ENCODE measurements at regions not wholly inside any gene's neighbourhood (a gene's known extent, or its start where the extent isn't known, plus 50 kb on each side); places are given as distances from the start of the nearest gene placed in this dataset.

DNA sequence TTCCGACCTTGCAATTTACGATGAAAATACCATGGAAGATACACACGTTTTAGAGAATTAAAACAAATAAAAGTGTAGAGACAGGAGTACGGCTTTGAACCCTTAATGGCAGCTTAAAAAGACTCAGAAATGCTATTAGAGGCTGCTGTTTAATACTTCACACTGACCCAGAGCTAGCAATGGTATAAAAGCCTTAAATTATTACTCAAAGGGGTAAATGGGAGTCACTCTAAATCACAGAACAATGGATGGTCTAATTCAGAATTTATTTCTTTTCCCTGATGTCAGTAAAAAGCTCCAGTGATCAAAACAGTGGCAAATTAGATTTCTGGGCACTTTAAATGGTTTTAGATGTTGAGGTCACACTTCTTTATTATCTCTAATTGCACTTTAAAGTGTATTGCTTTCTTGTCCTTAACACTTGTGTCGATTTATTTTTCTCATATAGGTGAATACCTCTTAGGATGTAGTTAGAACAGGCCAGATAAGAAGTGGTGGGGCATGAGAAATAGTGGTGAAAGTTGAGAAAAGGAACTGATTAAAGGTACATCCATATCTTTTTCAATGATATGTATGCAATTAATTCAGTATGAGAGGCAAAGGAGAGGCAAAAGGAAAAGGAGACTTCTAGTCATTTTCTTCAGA is 252.4 kb upstream of the ANKRD50 start:
- H3K4me1 ChIP-seq: no peaks in the 10 kb centered on the region
- H3K36me3 ChIP-seq: no peaks in the 10 kb centered on the region
- no peak overlapping the region for H3K27ac ChIP-seq
- no peak overlapping the region for H3K4me3 ChIP-seq
- H3K9me3 ChIP-seq (replicated peaks): peaks cover 4% of the 10 kb centered on the region; the same call in 1 of the 2 replicates
- DNase-seq: no peak
- H3K27me3 ChIP-seq: no peaks in the 10 kb centered on the region

DNA sequence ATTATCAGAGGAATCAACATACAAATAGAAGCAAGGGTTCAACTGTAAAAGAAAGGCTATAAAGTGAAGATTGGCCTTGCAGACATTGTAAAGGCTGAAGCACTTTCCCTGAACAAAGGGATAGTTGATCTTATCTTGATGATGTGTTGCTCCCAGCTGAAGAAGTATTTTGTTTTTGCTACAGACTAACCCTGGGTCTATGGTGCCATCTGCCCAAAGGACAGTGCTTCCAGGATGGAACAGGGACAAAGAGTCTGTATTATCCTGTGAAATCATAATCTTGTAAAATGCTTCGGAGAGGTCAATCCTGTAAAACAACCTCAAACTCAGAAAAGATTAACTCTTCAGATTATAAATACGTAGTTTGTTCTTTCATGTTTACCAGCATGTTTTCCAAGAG is 251.7 kb upstream of the ANKRD50 start:
- Histone ChIP-seq H3K27me3 (no peaks in the 10 kb centered on the region), H3K27ac (no peak overlapping the region), H3K9me3 (replicated peaks) (no peaks in the 10 kb centered on the region), H3K4me3 (no peak overlapping the region), H3K4me1 (no peaks in the 10 kb centered on the region), H3K36me3 (no peaks in the 10 kb centered on the region)
- DNase-seq: no peak

DNA sequence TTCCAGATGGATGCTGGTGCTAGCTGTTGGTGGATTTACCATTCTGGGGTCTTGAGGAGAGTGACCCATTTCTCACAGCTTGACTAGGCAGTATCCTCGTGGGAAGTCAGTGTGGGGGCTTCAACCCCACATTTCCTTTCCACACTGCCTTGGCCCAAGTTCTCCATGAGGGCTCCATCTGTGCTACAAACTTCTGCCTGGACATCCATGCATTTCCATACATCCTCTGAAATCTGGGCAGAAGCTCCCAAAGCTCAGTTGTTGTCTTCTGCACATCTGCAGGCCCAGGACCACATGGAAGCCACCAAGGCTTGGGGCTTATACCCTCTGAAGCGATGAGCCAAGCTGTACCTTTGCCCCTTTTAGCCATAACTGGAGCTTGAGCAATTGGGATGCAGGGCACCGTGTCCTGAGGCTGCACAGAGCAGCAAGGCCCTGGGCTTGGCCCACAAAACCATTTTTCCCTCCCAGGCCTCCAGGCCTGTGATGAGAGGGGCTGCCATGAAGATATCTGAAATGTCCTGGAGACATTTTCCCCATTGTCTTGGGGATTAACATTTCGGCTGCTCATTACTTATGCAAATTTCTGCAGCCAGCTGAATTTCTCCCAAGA is 248.7 kb upstream of the ANKRD50 start:
- DNase-seq: no peak
- Histone ChIP-seq H3K4me1 (no peaks in the 10 kb centered on the region), H3K9me3 (replicated peaks) (no peaks in the 10 kb centered on the region), H3K27ac (no peak overlapping the region), H3K36me3 (no peaks in the 10 kb centered on the region), H3K27me3 (no peaks in the 10 kb centered on the region), H3K4me3 (no peak overlapping the region)

GRCh38 chr4:124958847-124959246 is 246.3 kb upstream of the ANKRD50 start:
- DNase-seq: no peak
- H3K27ac ChIP-seq: no peak overlapping the region
- H3K9me3 ChIP-seq (replicated peaks): no peaks in the 10 kb centered on the region
- H3K36me3 ChIP-seq: no peaks in the 10 kb centered on the region
- no peak overlapping the region for H3K4me3 ChIP-seq
- H3K27me3 ChIP-seq: no peaks in the 10 kb centered on the region
- H3K4me1 ChIP-seq: no peaks in the 10 kb centered on the region

DNA sequence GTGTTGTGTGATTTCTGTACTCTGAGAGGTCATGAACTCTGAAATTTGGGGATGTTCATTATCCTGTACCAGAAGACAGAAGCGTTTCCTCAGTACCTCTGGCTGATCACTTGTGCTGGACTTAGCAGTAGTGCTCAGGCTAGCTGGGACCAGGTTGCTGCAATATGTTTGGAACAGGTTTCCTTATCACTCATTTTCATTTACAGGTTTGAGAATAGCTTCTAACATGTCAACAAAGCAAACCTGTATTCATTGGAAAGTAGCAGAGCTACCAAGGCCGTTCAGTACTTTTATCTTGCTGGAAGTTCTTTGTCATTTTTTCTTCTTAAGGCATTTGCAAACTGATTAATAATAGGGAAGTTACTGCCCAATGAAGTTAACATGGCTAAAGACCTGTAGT is 242.9 kb upstream of the ANKRD50 start:
- H3K4me1 ChIP-seq: no peaks in the 10 kb centered on the region

GRCh38 chr4:124954046-124954445 is 241.5 kb upstream of the ANKRD50 start:
- Histone ChIP-seq H3K9me3 (replicated peaks) (no peaks in the 10 kb centered on the region), H3K4me3 (no peak overlapping the region), H3K36me3 (no peaks in the 10 kb centered on the region), H3K4me1 (no peaks in the 10 kb centered on the region), H3K27me3 (no peaks in the 10 kb centered on the region), H3K27ac (no peak overlapping the region)
- no peak for DNase-seq

More for the DNA sequence above, 242.9 kb upstream of the ANKRD50 start:
- Histone ChIP-seq H3K36me3 (no peaks in the 10 kb centered on the region), H3K4me3 (no peak overlapping the region), H3K27ac (no peak overlapping the region), H3K9me3 (replicated peaks) (no peaks in the 10 kb centered on the region), H3K27me3 (no peaks in the 10 kb centered on the region)
- DNase-seq: no peak

- H3K4me1 ChIP-seq: no peaks in the 10 kb centered on the region
- H3K27ac ChIP-seq: no peak overlapping the region
- no peak for DNase-seq
- H3K36me3 ChIP-seq: no peaks in the 10 kb centered on the region
- no peaks in the 10 kb centered on the region for H3K9me3 ChIP-seq (replicated peaks)
- H3K4me3 ChIP-seq: no peak overlapping the region
- H3K27me3 ChIP-seq: no peaks in the 10 kb centered on the region
These were observed 241.0 kb upstream of the ANKRD50 start for GRCh38 chr4:124953486-124953885.

DNA sequence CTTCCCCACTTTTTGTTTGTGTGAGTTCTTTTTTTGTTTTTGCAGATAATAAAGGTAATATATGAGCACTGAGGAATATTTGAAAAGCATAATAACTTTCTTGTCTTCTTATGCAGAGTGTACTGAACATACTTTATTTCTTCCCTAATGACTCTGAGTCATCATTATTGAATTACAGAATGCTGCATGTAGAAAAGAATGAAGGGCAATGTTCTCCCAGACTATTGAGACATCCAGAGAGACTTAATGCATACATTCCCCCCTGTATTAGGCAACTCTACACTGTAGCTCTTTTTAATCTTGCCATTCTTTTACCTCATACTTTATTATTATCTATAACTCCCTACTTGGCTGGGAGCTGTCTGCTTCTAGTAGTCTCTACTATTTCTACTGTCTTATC is 240.5 kb upstream of the ANKRD50 start:
- Histone ChIP-seq H3K4me3 (no peak overlapping the region), H3K4me1 (no peaks in the 10 kb centered on the region), H3K27ac (no peak overlapping the region), H3K36me3 (no peaks in the 10 kb centered on the region), H3K27me3 (no peaks in the 10 kb centered on the region), H3K9me3 (replicated peaks) (no peaks in the 10 kb centered on the region)
- no peak for DNase-seq

DNA sequence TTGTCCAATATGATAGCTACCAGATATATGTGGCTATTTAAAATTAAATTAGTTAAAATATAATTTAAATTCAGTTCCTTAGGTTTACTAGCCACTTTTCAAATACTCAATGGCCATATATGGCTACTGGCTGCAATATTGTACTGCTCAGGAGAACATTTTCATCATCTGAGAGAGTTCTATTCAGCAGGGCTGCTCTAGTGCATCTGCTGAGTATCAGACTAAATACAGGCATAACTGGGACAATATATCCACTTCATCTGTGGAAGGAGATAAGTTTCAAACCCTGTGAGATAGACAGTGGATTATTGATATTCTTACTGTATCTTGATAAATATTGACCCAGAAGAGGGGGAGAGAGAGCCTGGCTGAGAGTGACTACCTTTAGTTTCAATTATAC is 240.1 kb upstream of the ANKRD50 start:
- no peak for DNase-seq
- no peak overlapping the region for H3K4me3 ChIP-seq
- no peaks in the 10 kb centered on the region for H3K27me3 ChIP-seq
- H3K4me1 ChIP-seq: no peaks in the 10 kb centered on the region
- H3K9me3 ChIP-seq (replicated peaks): no peaks in the 10 kb centered on the region
- no peak overlapping the region for H3K27ac ChIP-seq
- H3K36me3 ChIP-seq: no peaks in the 10 kb centered on the region

- Histone ChIP-seq H3K4me1 (no peaks in the 10 kb centered on the region), H3K4me3 (no peak overlapping the region), H3K27ac (no peak overlapping the region), H3K36me3 (no peaks in the 10 kb centered on the region), H3K9me3 (replicated peaks) (no peaks in the 10 kb centered on the region), H3K27me3 (no peaks in the 10 kb centered on the region)
- DNase-seq: no peak
These were observed 236.6 kb upstream of the ANKRD50 start for GRCh38 chr4:124948976-124949597.

DNA sequence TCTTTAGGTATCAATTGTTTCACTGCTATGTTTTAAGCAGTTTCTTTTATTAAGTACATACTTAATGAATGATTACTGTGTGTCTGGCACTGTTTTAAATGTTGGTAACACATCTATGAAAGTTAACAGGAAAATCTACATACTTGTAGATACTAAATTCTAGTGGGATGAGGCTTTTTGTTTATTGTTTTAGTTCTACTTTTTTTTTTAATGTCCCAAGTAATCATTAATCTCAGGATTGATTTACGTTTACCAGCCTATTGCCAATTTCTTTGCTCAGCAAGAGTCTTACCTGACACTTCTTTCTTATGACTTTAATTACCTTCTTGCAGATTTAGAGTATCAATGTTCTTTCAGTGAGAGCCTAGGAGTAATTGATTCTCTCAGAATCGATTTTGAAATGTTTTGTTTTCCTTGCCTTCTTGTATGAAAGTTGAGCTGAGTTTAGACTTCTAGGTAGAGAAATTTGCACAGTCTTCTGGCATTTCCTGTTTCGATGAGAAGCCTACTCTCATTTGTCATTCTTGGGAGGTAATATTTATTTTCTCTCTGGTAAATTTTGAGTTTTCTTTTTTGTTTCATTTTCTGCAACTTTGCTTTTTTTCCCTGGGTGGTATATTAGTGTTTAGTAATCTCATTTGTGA is 235.2 kb upstream of the ANKRD50 start:
- H3K9me3 ChIP-seq (replicated peaks): no peaks in the 10 kb centered on the region
- H3K27me3 ChIP-seq: no peaks in the 10 kb centered on the region
- H3K36me3 ChIP-seq: no peaks in the 10 kb centered on the region
- DNase-seq: no peak
- H3K27ac ChIP-seq: no peak overlapping the region
- H3K4me1 ChIP-seq: no peaks in the 10 kb centered on the region
- H3K4me3 ChIP-seq: no peak overlapping the region

- no peaks in the 10 kb centered on the region for H3K27me3 ChIP-seq
- H3K4me1 ChIP-seq: no peaks in the 10 kb centered on the region
- H3K27ac ChIP-seq: no peak overlapping the region
- no peak for DNase-seq
- no peaks in the 10 kb centered on the region for H3K36me3 ChIP-seq
- H3K4me3 ChIP-seq: no peak overlapping the region
- H3K9me3 ChIP-seq (replicated peaks): no peaks in the 10 kb centered on the region
These were observed 234.2 kb upstream of the ANKRD50 start for GRCh38 chr4:124946696-124947095.

DNA sequence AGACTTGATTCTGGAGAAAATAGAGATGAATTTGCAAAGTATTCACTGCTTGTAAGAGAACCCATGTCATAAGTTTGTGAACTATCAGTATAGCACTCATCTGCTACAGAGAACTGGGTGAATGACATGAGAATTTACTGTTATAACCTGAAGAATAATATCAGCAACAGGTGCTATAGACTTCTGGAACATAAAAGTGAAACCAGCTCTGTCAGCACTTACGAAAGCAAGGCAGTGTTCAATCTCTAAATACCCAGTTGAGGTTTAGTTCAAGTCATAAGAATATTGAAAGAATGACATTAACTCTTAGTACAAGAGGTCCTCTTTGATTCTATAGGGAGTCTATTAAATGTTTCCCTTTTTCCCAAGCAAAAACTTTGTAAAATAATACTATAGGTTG is 232.9 kb upstream of the ANKRD50 start:
- no peaks in the 10 kb centered on the region for H3K36me3 ChIP-seq
- no peaks in the 10 kb centered on the region for H3K27me3 ChIP-seq
- H3K4me3 ChIP-seq: no peak overlapping the region
- H3K9me3 ChIP-seq (replicated peaks): no peaks in the 10 kb centered on the region
- no peak overlapping the region for H3K27ac ChIP-seq
- peaks cover 7% of the 10 kb centered on the region for H3K4me1 ChIP-seq
- no peak for DNase-seq

GRCh38 chr4:124943938-124944337 is 231.4 kb upstream of the ANKRD50 start:
- H3K27ac ChIP-seq: no peak overlapping the region
- no peak overlapping the region for H3K4me3 ChIP-seq
- no peaks in the 10 kb centered on the region for H3K36me3 ChIP-seq
- H3K4me1 ChIP-seq: peaks cover 11% of the 10 kb centered on the region
- H3K9me3 ChIP-seq (replicated peaks): no peaks in the 10 kb centered on the region
- DNase-seq: peak in 1 of 2 experiments; percentile 34
- H3K27me3 ChIP-seq: no peaks in the 10 kb centered on the region

- peaks cover 17% of the 10 kb centered on the region for H3K4me1 ChIP-seq
- DNase-seq: no peak
- H3K27me3 ChIP-seq: no peaks in the 10 kb centered on the region
- no peaks in the 10 kb centered on the region for H3K9me3 ChIP-seq (replicated peaks)
- no peak overlapping the region for H3K27ac ChIP-seq
- H3K36me3 ChIP-seq: no peaks in the 10 kb centered on the region
- no peak overlapping the region for H3K4me3 ChIP-seq
These were observed 230.8 kb upstream of the ANKRD50 start for GRCh38 chr4:124943145-124943889.

Measured in SJCRH30 (cell line).